NCI-H82 treated with DMSO at 0.1 percent for 48 hours (cell line): ENCODE measurements at regions not wholly inside any gene's neighbourhood (a gene's known extent, or its start where the extent isn't known, plus 50 kb on each side); places are given as distances from the start of the nearest gene placed in this dataset.

Experiments used
- DNase-seq: peaks from one replicate; lab custom pipeline; 2025; ENCODE audit not compliant: unreplicated experiment; lab: John Stamatoyannopoulos, UW

DNA sequence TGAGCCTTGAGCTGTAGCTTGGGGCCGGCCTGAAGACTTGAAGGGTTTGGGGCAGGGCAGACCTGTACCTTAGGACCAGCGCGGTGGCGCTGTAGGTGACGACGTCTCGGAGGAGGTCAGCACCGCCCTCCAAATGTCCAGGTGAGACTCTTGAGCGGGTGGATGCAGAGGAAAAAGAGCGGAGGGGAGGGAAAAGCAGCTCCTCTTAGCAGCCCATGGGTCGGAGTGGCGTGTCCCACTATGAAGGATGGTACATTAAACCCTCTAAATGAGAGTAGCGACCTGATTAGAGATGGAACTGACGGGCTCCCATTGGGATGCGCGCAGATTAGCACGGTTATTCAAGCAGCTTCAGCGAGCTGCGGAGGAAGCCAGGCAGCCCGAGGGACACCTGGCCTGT is 77.0 kb upstream of the MAP1LC3B2 start:
- no peak for DNase-seq

- DNase-seq: no peak
These were observed 76.3 kb upstream of the MAP1LC3B2 start for GRCh38 chr12:116482859-116483258.

DNA sequence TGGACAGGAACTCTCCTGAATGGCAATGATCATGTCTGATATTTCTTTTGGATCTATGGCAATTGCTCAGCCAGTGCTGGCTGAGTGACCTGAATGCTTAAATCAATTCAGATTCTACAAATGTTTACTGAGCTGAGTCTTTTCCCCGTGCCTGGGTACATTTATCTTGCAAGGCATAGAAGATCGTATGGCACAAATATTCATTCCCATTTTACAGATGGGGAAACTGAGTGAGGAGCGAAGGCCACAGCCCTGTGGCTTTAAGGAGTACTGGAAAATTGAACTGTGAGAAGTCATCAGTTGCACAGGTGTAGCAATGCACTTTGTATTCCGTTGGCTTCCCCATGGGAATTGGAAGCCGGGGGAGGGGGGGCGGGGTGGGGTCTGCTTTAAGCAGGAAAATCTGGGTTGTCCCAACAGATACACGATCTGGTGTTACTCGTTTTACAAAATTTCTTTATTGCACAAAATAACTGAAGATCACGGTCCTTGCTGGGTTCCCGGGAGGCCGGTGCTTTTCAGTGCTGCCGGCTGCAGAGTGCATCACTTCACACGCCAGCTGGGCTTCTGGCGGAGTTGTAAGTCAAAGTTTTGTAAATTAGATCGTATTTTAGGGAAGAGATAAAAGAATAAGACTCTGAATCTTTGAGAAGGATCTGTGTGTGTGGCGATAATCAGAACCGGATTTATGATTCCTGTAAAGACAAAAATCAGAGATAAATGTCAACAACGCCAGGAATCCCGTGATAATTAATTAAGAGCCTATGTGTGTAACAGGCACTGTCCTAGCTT is 75.0 kb upstream of the MAP1LC3B2 start:
- no peak for DNase-seq

- DNase-seq: no peak
These were observed 74.4 kb upstream of the MAP1LC3B2 start for GRCh38 chr12:116484807-116485206.

GRCh38 chr12:116489116-116489515 is 70.1 kb upstream of the MAP1LC3B2 start:
- no peak for DNase-seq

- no peak for DNase-seq
These were observed 68.7 kb upstream of the MAP1LC3B2 start for GRCh38 chr12:116490471-116490870.

DNA sequence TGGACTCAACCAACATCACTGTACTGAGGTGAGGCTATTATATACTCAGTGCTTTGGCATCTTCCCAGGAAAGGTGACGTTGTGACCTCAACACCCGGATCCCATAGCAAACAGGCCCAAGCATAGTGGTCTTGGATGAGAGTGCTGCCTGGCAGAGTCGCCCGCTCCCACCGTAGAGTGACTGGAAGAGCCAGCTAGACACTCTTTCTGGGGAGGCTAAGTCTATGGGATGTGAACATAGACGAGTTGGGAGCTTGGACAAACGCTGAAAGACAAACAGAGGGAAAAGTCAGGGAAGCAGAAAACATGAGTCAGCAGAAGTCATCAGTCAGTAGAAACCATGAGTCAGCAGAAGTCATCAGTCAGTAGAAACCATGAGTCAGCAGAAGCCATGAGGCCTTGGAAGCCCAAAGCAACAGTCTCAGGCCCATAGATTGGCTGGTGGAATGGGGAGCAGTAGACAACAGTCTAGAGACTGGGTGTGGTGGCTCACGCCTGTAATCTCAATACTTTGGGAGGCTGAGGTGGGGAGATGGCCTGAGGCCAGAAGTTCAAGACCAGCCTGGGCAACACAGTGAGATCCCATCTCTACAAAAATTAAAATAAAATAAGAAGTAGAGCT is 66.4 kb upstream of the MAP1LC3B2 start:
- no peak for DNase-seq

- DNase-seq: no peak
These were observed 63.9 kb upstream of the MAP1LC3B2 start for GRCh38 chr12:116495260-116495659.

DNA sequence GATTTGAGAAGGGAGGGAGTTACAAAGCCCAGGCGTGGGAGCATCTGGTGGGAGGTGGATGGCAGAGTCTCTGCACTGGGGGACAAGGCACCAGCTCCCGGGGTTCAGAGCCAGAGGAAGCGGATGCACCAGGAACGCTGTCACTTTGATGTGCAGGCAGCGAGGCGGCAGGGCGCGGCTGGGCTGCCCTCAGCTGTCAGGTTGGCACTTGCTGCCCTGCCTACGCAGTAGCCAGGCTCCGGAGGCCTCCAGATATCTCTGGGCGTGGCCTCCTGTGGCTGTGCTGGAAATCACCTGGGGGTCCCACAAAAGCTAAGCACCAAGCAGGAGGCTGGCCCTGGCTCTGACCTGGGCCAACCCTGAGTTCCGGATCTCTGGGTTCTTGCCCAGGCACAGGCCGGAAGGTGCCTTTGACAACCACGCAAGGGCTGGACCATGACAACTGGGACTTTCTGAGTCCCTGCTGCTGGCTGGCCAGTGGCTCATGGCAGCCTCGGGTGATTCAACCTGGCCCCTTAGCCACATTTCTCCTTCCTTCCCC is 62.1 kb upstream of the MAP1LC3B2 start:
- no peak for DNase-seq

- no peak for DNase-seq
These were observed 60.7 kb upstream of the MAP1LC3B2 start for GRCh38 chr12:116498471-116498870.

DNA sequence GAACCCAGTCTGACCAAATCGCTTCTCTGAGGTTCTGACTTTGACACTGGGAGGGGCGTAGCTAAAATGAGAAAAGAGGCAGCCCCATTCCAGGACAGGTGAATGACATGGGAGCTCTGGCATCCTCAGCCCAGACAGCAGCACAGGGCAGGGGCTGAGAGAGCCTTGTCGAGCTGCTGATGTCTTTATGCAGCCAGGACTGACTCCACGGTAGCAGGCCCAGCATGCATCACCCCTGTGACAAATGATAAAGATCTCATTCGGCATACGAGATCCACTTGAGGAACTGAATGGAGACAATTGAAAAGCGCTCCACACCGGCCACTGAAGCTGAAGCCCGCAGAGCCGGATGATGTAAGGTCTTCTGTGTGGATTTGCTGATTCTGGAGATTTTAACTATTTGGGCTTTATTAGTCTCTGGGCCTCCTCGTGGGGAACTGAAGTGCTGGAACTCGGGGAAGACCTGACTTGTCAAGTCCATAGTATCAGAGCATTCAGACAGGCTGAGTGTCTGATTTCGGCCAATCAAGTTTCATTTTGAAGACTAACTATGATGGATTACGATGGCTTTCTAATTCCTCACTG is 56.9 kb upstream of the MAP1LC3B2 start:
- no peak for DNase-seq

GRCh38 chr12:116502989-116503496 is 56.1 kb upstream of the MAP1LC3B2 start:
- no peak for DNase-seq

DNA sequence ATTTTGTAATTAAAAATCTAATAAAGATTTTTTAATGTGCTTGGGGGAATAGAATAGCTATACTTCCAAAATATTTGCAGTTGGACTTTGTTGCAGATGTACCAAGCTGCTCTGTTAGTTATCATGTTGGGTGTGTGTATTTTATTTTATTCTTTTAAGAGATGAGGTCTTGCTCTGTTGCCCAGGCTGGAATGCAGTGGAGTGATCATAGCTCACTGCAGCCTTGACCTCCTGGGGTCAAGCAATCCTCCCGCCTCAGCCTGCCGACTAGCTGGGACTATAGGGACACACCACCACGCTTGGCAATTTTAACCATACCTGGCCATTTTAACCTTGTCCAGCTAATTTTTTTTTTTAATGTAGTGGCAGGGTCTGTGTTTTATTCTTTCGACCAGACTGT is 54.7 kb upstream of the MAP1LC3B2 start:
- DNase-seq: no peak

- no peak for DNase-seq
These were observed 52.5 kb upstream of the MAP1LC3B2 start for GRCh38 chr12:116506697-116507064.

DNA sequence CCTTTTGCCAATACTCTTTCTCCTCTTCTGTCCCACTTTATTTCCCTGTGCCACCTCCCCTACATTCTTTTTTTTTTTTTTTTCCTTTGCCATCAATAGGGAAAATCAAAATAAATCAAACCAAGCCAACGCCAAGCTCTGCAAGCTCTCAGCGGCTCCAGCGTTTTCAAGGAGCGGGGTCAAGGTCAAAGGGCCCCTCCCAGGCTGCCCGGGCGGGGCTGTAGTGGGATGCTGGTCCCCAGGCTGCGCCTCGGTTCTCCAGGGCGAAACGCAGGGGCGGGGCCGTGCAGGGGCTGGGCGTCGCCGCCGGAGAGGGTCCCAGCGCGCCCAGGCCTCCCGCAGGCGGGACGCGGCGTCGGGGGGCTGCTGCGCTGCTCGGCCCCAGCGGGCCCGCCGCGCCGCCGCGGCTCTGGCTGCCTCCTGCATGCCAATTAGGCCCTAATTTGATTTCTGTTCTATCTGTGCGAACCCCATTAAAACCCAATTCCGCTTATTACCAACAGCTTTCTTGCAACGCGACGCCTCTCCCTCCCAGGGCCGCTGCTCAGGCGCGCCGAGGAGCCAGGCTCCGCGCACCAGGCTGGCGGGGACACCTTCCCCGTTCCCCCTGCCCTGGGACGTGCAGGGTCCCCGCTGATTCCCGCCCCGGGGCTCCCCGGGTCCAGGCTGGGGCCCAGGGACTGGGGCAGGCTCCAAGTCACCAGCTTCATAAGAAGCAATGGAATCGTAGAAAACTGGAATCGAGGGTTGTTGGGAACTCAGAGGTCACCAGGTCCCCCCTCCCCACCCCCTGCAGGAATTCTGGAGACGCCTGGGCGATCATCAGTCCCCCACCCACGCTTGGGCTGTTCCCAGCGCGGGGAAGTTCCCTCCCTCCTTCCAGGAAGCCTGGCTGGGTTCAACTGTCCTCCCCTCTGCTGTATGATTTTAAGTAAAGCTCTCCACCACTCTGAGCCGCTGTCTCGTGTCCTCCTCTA is 50.7 kb upstream of the MAP1LC3B2 start:
- no peak for DNase-seq
